Adrenal gland (tissue), 9 donors: ENCODE measurements at regions not wholly inside any gene's neighbourhood (a gene's known extent, or its start where the extent isn't known, plus 50 kb on each side); places are given as distances from the start of the nearest gene placed in this dataset.

ENCODE experiments used
- DNase-seq, 7 donors: peaks; one replicate each; pipeline ENCODE4 v3.0.0-alpha.2; 2019 to 2020
- H3K27ac ChIP-seq, 5 donors: fragments of 200-600 bp; sonication (generic) in 4 of 5; 1 replicate in 3 of 5; 2 replicates in 2 of 5; pipeline versions ENCODE4 v1.5.1 to v1.8.0; 2016 to 2020; ENCODE audit warnings: mild to moderate bottlenecking in 1 of 5
- H3K27me3 ChIP-seq: fragments of 200-600 bp; 2 replicates; pipeline ENCODE4 v1.8.0; 2021
- H3K36me3 ChIP-seq, 2 donors: fragments of 200-600 bp; replicated peaks in 1 of 2; 1 replicate in 1 of 2; 2 replicates in 1 of 2; pipeline versions ENCODE4 v1.5.1 to v1.8.0; 2018 to 2022
- H3K4me1 ChIP-seq, 2 donors: fragments of 200-600 bp; replicated peaks in 1 of 2; 1 replicate in 1 of 2; 2 replicates in 1 of 2; pipeline versions ENCODE4 v1.5.1 to v1.8.0; 2018 to 2021
- H3K4me3 ChIP-seq, 4 donors: fragments of 200-600 bp; sonication (generic) in 3 of 4; one replicate each; pipeline ENCODE4 v1.5.1; 2016 to 2018
- H3K9me3 ChIP-seq, 3 donors: fragments of 200-600 bp; sonication (generic) in 1 of 3; replicated peaks in 1 of 3; 1 replicate in 2 of 3; 2 replicates in 1 of 3; pipeline versions ENCODE4 v1.5.1 to v1.8.0; 2016 to 2021
- CTCF ChIP-seq, 6 experiments: fragments of 450-650 bp in 4 of 6; fragments of 200-600 bp in 2 of 6; sonication (generic) in 1 of 6; IDR thresholded peaks; 1 replicate in 5 of 6; 2 replicates in 1 of 6; pipeline versions ENCODE4 v1.5.1 to v1.8.0; 2016 to 2021; ENCODE audit warnings: antibody characterized with exemption in 6 of 6, mild to moderate bottlenecking in 2 of 6, moderate library complexity in 1 of 6
- POLR2A ChIP-seq, 2 donors: fragments of 450-650 bp; IDR thresholded peaks; one replicate each; pipeline ENCODE4 v1.6.1; 2017; ENCODE audit warnings: antibody characterized with exemption in 2 of 2, mild to moderate bottlenecking in 2 of 2, moderate library complexity in 1 of 2
- WGBS, 4 donors: extraction: QIAGEN DNeasy Blood & Tissue Kit in 2 of 4; methylation state at CpG; one replicate each; pipeline versions ENCODE4 v1.1.5 to v1.1.7; 2013 to 2017; 5-methylcytosine and 5-hydroxymethylcytosine counted together
- intact Hi-C, 2 donors: fragments of 100-400 bp; cut with DNase I; formaldehyde crosslinking; loops; one replicate each; pipeline versions ENCODE4 v1.14.1 to v1.15.0; 2022 to 2023
- donor health status: healthy with polysubstance abuse.
- donor health status: Bipolar disorder and iron deficiency.
- donor health status: DM: yes; HTN: yes; CAD: no.
- donor health status: DM: no; HTN: no; CAD: no.
- donor health status: DM: no; HTN: no; CAD: no.

GRCh38 chr22:34722901-34723300, 343.1 kb upstream of the ISX start:
- no peak overlapping the region for H3K4me3 ChIP-seq
- H3K4me1 ChIP-seq: no peaks in the 10 kb centered on the region
- no peak for DNase-seq

GRCh38 chr22:34736081-34736480, 329.9 kb upstream of the ISX start:
- DNase-seq: no peak
- H3K4me1 ChIP-seq: no peaks in the 10 kb centered on the region
- 65 to 87% (median 82%) methylated on average over 1 of the region's 1 CpG for WGBS, 4 donors
- no peaks in the 10 kb centered on the region for H3K36me3 ChIP-seq
- no peaks in the 10 kb centered on the region for H3K9me3 ChIP-seq
- no peak overlapping the region for H3K27ac ChIP-seq
- intact Hi-C loops: no loop called here
- H3K27me3 ChIP-seq: no peaks in the 10 kb centered on the region
- TF ChIP-seq CTCF (IDR thresholded peaks at IDR 0.05) (no peak), POLR2A (IDR thresholded peaks at IDR 0.05) (no peak)
- no peak overlapping the region for H3K4me3 ChIP-seq

More at GRCh38 chr22:34722901-34723300, 343.1 kb upstream of the ISX start:
- intact Hi-C loops: no loop called here
- Histone ChIP-seq H3K27ac (no peak overlapping the region), H3K27me3 (no peaks in the 10 kb centered on the region), H3K36me3 (no peaks in the 10 kb centered on the region), H3K9me3 (no peaks in the 10 kb centered on the region)
- TF ChIP-seq POLR2A (IDR thresholded peaks at IDR 0.05): no peak
- no peak for TF ChIP-seq CTCF (IDR thresholded peaks at IDR 0.05)
- WGBS, 4 donors: 43 to 53% (median 47%) methylated on average over 2 of the region's 2 CpGs

GRCh38 chr22:34738661-34739400, 327.1 kb upstream of the ISX start:
- no peaks in the 10 kb centered on the region for H3K36me3 ChIP-seq
- H3K27ac ChIP-seq: no peak overlapping the region
- no peak overlapping the region for H3K4me3 ChIP-seq
- DNase-seq: no peak
- TF ChIP-seq CTCF (IDR thresholded peaks at IDR 0.05) (no peak), POLR2A (IDR thresholded peaks at IDR 0.05) (no peak)
- WGBS, 4 donors: 44 to 52% (median 48%) methylated on average over 3 of the region's 3 CpGs
- no peaks in the 10 kb centered on the region for H3K9me3 ChIP-seq
- no peaks in the 10 kb centered on the region for H3K4me1 ChIP-seq
- intact Hi-C loops: no loop called here
- no peaks in the 10 kb centered on the region for H3K27me3 ChIP-seq

GRCh38 chr22:34743110-34743751, 322.7 kb upstream of the ISX start:
- no peak for TF ChIP-seq CTCF (IDR thresholded peaks at IDR 0.05)
- TF ChIP-seq POLR2A (IDR thresholded peaks at IDR 0.05): no peak
- Histone ChIP-seq H3K9me3 (no peaks in the 10 kb centered on the region), H3K36me3 (no peaks in the 10 kb centered on the region), H3K4me1 (no peaks in the 10 kb centered on the region), H3K4me3 (no peak overlapping the region), H3K27me3 (no peaks in the 10 kb centered on the region), H3K27ac (no peak overlapping the region)
- 65 to 73% (median 69%) methylated on average over 6 of the region's 6 CpGs for WGBS, 4 donors
- intact Hi-C loops: no loop called here
- no peak for DNase-seq
